ENCODE measurements at regions not wholly inside any gene's neighbourhood (a gene's known extent, or its start where the extent isn't known, plus 50 kb on each side); places are given as distances from the start of the nearest gene placed in this dataset.

GRCh38 chr17:5785867-5786509 lies 201.7 kb upstream of the NLRP1 start:
- no peak for DNase-seq (ENCODE audit: low spot score)

- no peak for DNase-seq (ENCODE audit: low spot score)
Observed at GRCh38 chr17:5786510-5786875, 202.2 kb upstream of the NLRP1 start.

- no peak for DNase-seq (ENCODE audit: low spot score)
Observed at GRCh38 chr17:5788266-5788900, 204.1 kb upstream of the NLRP1 start.

DNA sequence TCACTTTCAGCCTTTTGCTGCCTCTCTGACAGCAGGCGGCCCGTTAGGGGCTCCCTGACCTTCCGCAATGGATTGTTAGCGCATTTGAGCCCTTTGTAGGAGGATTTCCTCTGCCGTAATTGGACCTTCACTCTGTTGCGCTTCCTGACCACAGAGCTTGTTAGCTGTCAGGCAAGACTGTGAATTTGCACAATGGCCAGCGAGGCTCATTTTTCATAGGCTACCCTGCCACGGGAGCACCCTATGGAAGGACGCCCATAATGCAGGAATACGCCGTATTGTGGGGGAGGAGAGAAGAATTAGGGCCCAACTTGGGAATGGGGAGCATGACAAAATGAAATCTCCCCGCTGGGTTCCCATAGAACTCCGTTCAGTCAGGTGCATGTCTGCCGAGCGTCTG lies 205.2 kb upstream of the NLRP1 start:
- no peak for DNase-seq (ENCODE audit: low spot score)

GRCh38 chr17:5793157-5793556 lies 208.8 kb upstream of the NLRP1 start:
- DNase-seq (ENCODE audit: low spot score) = no peak

GRCh38 chr17:5793899-5794298 lies 209.6 kb upstream of the NLRP1 start:
- DNase-seq (ENCODE audit: low spot score) = no peak

GRCh38 chr17:5794385-5794784 lies 210.1 kb upstream of the NLRP1 start:
- no peak for DNase-seq (ENCODE audit: low spot score)

DNA sequence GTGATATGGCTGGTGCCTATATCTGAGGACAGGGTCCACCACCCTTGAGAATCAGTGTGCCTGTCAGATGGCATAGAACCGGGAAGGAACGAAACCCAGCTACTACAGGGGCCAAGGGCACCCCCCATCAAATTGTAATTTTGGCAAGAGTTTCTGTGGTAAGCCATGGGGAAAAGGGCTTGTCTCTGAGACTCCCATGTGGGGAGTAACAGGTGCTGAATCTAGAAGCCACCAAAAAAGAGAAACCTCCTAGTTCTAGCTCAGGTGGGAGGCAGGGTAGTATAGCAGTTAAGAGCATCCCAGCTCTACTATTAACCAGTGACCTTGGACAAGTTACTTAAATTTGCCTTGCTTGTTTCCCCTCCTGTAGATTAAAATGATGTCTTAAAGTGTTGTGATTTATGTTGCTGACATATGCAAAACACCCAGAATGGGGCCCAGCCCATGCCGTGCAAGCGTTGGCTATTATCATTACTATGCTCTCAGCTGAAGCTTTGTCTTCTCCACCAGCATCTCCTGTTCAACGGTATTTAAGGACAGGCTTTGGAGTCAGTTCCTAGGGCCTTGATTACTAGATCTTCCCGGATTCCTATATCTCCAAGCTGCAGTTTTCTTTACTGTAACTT lies 210.7 kb upstream of the NLRP1 start:
- no peak for DNase-seq (ENCODE audit: low spot score)

- DNase-seq (ENCODE audit: low spot score) = no peak
Observed at GRCh38 chr17:5797447-5798050, 213.2 kb upstream of the NLRP1 start.

DNA sequence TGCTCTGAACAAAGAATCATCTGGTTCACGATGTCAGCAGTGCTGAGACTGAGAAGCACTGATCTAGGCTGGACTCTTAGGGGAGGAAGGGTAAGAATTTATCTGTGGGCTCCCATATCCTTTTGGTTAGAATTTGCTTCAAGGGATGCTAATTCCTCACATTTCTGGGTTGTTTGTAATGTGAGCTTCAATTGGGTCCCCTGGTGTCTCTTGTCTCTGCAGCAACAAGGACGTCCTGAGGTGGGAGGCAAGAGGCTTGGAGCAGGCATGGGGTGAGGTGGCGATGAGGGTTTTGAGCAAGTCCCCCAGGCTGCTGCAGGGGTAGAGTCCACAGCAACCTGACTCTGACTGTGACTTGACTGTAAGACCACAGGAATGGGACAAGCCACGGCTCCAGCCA lies 213.8 kb upstream of the NLRP1 start:
- no peak for DNase-seq (ENCODE audit: low spot score)

DNA sequence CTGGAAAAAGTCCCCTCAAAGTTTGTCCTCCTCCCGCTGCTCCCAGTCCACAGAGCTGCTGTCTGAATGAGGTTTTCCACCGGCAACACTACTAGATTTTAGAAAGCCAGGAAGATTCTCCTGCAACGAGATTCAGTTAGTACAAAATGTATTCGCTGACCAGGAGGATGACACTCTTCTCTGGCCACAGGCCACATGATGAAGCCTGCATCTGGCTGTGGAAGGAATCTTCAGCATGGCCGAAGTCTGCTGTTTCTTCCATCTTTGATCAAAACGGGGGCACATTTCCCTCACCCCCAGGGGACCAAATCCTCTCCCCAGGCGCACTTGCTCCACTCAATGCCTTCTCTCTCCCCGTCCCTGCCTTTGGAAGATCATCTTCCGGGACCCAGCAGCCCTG lies 215.8 kb upstream of the NLRP1 start:
- no peak for DNase-seq (ENCODE audit: low spot score)

DNA sequence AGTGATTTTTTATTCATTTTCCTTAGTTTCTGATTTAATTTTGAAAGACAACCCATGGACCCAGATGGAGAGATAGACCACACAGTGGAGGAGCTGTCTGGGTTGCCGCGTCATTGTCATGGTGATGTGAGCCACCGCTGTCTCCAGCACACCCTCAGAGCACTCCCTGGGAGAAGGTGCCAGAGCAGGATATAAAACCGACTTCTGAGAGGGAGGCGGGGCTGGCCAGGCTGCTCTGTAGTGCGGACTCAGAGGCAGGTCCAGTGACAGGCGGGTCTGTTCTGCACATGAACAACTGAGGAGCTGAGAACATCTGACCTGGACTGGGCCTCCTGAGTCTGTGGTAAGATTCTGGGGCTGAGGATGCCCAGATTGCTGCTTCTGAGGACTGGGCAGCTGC lies 216.3 kb upstream of the NLRP1 start:
- no peak for DNase-seq (ENCODE audit: low spot score)

GRCh38 chr17:5804251-5804650 lies 219.9 kb upstream of the NLRP1 start:
- no peak for DNase-seq (ENCODE audit: low spot score)

DNA sequence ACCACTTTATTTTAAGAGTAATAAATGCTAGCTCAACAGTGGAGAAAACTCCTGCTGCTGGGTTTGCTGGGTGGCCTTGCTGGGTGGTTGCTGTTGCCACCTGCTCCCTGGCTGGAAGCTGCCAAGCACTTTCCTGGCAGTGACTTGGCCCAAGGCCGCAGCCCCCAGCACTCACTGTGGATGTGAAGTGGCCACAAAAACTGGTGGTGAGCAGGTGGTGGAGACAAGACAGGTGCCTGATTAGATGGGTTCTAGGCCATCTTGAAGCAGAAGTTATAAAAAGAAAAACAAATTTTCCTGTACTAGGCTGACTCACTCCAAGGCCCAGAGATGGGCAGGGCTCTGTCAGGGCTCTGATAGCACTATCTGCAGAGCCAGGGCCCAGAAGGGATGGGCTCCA lies 224.7 kb upstream of the NLRP1 start:
- DNase-seq (ENCODE audit: low spot score) = no peak

GRCh38 chr17:5809580-5810188 lies 225.4 kb upstream of the NLRP1 start:
- no peak for DNase-seq (ENCODE audit: low spot score)

- DNase-seq (ENCODE audit: low spot score) = no peak
Observed at GRCh38 chr17:5812590-5812989, 228.3 kb upstream of the NLRP1 start.

- DNase-seq (ENCODE audit: low spot score) = no peak
Observed at GRCh38 chr17:5813357-5813756, 229.0 kb upstream of the NLRP1 start.

DNA sequence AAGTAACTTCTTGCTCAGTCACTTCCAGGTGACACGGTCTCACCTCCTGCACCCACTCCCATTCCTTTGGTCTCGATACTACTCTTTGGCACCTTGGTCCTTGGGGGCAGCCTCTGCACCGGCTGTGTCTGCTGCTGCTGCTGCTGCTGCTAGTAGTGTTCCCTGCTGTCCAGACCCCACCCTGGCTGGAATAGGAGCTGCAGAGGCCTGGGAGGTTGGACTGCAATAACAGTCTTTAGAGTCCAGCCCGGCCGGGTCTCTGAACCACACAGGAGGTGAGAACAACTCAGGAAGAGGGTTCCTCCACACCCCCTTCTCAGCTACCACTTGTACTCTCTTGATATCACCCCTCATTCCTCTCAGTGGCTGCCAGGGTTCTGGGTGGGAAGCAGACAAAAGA lies 231.1 kb upstream of the NLRP1 start:
- DNase-seq (ENCODE audit: low spot score) = no peak

DNA sequence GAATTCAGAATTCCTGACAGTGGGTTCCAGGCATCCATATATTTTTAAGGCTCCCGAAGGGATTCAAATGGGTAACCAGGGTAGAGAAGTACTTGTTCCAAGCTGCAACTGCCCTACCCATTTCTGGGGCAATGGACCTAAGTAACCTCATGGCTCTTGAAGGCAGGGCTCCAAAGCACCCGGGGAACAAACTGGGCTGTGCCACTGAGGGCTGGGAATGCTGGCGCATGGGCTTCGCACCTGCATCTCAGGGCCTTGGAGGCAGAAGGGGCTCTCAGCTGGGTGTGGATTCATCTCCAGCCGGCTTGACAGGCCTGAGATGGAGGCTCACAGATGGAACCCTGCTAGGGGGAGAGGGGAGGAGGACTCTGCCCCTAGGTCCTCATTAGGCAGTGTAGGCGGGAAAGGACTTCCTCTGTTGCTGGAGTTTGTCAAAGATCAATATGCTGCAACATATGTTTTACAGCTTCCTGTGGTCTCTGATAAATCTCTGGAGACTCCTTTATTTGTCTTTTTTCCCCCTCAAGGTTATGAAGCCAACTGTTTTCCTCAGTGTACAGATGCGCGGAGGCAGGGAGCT lies 232.3 kb upstream of the NLRP1 start:
- no peak for DNase-seq (ENCODE audit: low spot score)

GRCh38 chr17:5817475-5818395 lies 233.4 kb upstream of the NLRP1 start:
- no peak for DNase-seq (ENCODE audit: low spot score)

DNA sequence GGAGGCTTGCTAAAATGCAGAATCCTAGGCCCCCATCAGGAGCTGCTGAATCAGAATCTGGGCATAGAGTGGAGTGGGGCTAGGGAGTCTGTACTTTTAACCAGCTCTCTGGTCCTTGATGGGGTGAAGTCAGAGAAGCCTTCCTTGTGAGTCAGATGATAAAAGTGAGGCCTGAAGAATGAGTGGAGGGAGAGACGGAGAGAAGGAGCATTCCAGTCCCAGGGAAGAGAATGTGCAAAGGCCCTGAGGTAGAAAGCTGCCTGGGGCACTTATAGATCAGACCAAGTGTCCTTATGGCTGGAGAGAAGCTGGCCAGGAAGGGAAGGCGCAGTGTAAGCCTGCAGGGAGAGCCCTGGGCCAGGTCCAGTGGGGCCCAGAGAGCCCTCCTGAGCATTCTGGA lies 235.1 kb upstream of the NLRP1 start:
- DNase-seq (ENCODE audit: low spot score) = no peak

All from germinal center (tissue), 1 donor.